NCI-H2171 (cell line): ENCODE measurements at regions not wholly inside any gene's neighbourhood (a gene's known extent, or its start where the extent isn't known, plus 50 kb on each side); places are given as distances from the start of the nearest gene placed in this dataset.
"Not testable (repeated sequence)": the region's sequence is repeated elsewhere in the genome, so short reads cannot be mapped to it uniquely, and the experiment has no call there.

Experiments
- DNase-seq: peaks from one replicate; lab custom pipeline; 2025; lab: John Stamatoyannopoulos, UW

- DNase-seq, result no peak
Measured at GRCh38 chrX:41984628-41985027, 61.3 kb upstream of the CASK start.

GRCh38 chrX:41982953-41983352, 59.6 kb upstream of the CASK start:
- no peak for DNase-seq

GRCh38 chrX:41981481-41982013, 58.2 kb upstream of the CASK start:
- no peak for DNase-seq

- DNase-seq, result not testable (repeated sequence)
Measured at GRCh38 chrX:41974677-41975076, 51.3 kb upstream of the CASK start.

GRCh38 chrX:41973208-41973607, 49.9 kb upstream of the CASK start:
- DNase-seq, result no peak
